T-helper 1 cell treated with Interleukin-12 subunit alpha and Interleukin-12 subunit beta and Interleukin-4 antibody, amounts not matched to agents 30 ng/mL and 1 ng/mL, for 36 hours (primary cell): ENCODE measurements at regions not wholly inside any gene's neighbourhood (a gene's known extent, or its start where the extent isn't known, plus 50 kb on each side); places are given as distances from the start of the nearest gene placed in this dataset.
"Not testable (repeated sequence)": the region's sequence is repeated elsewhere in the genome, so short reads cannot be mapped to it uniquely, and the experiment has no call there.

Experiments
- intact Hi-C: fragments of 100-400 bp; cut with micrococcal nuclease; formaldehyde crosslinking; loops from one replicate; pipeline ENCODE4 v1.15.1; 2024

- intact Hi-C loops = no loop called here
These were observed 147.4 kb downstream of the ABHD5 start for GRCh38 chr3:43838009-43838758.

DNA sequence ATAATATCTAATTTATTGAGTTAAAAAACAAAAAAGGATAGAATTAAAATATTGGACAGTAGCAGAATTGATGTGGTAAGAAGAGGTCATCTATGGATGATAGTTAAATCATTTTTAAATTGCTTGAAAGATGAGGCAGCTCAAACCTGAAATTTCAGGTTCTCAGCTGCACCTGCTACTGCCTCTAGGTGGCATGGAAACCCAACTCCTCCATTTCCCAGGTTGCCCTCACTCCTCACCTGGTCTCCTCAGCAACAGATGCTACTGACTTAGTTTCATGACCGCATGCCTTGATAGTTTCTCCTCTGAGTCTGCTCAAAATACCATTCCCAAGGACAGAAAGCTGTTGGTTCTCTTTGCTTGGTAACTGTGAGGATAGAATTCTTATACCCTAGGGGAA lies 148.1 kb downstream of the ABHD5 start:
- intact Hi-C loops = no loop called here

DNA sequence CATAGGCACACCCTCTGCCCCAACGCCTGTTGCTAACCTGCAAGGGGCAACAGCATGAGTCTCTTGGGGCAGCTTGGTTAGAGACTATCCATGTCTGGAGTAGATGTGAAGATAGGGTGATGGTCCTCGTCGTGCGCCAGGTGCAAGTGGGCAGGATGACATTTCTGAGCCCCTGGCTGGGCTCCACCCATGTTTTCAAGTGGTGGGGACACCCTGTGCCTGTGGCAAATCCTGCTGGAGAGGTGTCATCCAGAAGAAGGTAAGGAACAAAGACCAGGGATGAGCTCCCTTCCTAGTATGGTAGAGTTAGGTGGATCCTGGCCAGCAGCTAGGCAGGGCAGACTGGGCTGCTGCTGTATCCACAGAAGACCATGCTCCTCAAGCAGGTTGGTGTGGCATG lies 152.6 kb downstream of the ABHD5 start:
- intact Hi-C loops = no loop called here

GRCh38 chr3:43844757-43845156 lies 154.0 kb downstream of the ABHD5 start:
- intact Hi-C loops = no loop called here

- intact Hi-C loops = not testable (repeated sequence)
These were observed 154.8 kb downstream of the ABHD5 start for GRCh38 chr3:43845553-43845952.

GRCh38 chr3:43852066-43852465 lies 161.3 kb downstream of the ABHD5 start:
- intact Hi-C loops = no loop called here

DNA sequence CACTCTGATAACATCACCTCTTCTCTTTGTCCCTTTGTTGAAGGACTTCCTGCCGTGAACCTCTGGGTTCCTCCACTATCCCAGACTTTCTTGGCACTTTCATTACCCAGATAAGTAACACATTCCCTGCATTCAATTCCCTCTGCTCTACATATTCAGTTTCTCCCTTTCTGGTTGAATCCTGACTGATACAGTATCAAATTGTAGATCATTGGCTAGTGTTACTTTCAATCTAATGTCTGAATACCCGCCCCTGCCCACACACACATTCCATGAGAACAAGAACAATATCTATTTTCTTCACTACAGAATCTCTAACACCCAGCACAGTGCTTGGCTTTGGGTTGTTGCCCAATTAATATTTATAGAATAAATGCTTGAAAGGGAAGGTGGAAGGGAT lies 163.5 kb downstream of the ABHD5 start:
- intact Hi-C loops = no loop called here

GRCh38 chr3:43854916-43855315 lies 164.2 kb downstream of the ABHD5 start:
- intact Hi-C loops = loop anchor here (1.0 kb wide), 1 partner anchor 343 kb away; no protein-coding TSS in a partner anchor

DNA sequence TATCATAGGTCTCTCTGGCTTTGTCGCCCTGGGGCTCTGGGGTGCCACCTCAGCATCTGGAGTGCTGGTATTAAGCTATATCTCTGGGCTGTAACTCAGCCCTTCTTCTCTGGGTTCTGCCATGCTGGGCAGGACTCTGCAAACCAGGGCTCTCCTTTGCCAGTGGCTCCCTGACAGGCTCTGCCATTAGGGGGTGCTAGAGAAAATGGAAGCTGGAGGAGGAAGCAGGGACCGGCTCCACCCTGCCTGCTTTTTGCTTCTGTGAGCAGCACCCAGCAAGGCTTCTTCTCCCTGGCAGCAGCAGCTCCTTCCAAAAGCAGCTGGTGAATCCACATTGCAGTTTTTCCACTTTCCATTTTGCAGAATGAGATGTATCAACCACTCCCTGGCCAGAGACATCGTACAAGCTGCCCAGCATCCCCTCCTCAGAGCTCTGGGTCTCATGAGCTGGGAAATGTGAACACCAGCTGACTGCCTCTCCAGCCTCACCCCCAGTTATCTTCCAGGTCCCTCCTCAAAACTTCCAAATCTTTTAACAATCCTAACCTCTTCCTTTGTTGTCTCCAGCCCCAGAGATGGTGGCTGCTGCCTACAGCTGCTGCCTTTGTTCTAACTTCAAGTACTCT lies 165.0 kb downstream of the ABHD5 start:
- intact Hi-C loops = loop anchor here (1.0 kb wide), 1 partner anchor 343 kb away; no protein-coding TSS in a partner anchor

DNA sequence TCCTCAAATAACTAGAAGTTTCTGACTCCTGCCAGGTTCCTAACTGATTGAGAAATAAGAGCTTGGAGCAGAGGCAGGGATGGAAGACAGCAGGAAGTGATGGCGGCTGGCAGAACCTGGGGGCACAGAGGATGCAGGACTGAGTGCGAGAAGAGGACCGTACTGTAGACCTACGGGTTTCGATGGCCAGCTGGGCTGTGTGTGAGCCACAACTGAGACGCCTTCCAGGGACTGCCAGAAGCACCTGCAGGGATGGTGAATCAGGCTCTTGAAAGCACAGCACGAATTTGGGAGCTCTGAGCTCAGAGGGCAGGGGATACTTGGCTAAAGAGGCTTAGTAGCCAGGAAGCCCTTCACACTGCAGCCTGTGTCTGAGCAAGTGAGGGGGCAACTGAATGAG lies 165.6 kb downstream of the ABHD5 start:
- intact Hi-C loops = no loop called here

GRCh38 chr3:43856761-43857160 lies 166.0 kb downstream of the ABHD5 start:
- intact Hi-C loops = no loop called here

DNA sequence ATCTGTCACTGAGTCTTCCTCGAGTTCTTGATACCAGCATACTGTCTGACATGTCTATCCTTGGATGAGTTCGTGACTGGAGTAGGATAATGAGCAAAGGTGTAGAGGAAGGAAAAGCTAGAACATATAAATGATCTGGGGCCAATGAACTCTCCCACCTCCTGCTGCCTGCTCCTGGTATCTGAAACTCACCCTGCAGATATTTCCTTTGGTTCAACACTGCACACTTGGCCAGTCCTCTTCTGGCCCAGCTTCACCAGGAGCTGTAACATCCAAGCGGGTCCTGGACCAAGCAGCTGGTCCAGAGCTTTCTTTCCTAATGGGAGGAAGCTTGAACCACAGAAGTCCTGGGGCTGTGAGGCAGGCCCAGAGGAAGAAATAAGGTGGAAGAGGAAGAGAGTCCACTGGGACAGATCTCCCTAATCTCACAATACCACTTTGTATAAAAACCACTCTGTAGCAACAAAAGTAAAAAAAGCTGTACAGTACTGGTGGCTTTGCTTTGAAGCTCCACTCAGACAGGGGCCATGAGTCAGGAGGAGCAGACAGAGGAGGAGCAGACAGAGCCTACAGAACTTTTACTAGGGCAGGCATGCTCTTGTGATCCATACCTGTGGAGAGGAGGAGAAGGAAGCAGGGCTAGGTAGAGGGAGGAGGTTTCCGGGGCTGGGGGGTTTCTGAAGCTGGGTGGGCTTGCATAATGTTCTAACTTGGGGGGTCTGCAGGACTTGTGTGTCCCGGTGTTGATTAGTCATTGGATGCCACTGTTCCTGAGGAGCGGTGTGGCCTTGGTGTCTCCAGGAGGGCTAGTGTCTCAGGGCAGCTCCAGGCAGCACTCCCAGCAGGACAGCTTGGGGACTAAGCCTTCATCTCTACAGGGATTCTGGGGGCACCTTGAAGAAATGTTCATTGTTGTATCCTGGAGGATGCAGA lies 166.9 kb downstream of the ABHD5 start:
- intact Hi-C loops = no loop called here

GRCh38 chr3:43858294-43858701 lies 167.6 kb downstream of the ABHD5 start:
- intact Hi-C loops = no loop called here

GRCh38 chr3:43859766-43860165 lies 169.0 kb downstream of the ABHD5 start:
- intact Hi-C loops = no loop called here

DNA sequence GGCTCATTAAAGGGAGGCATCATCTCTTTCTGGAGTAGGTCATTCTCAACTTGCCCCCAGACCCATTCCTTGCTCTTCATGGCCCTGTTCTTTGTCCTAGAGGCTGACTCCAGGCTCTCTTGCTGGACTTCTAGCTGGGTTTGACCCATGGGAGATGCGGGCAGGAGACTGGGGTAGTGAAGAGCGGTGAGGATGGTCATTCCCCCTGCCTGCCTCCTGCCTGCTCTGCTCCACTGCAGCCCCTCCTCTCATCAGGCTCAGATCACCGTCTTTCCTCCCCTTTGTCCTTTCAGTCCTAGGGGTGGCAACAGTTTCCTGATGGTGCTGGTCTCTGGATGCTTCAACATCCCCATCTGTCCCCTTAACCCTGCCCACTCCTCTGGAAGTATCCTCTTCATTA lies 170.9 kb downstream of the ABHD5 start:
- intact Hi-C loops = no loop called here

DNA sequence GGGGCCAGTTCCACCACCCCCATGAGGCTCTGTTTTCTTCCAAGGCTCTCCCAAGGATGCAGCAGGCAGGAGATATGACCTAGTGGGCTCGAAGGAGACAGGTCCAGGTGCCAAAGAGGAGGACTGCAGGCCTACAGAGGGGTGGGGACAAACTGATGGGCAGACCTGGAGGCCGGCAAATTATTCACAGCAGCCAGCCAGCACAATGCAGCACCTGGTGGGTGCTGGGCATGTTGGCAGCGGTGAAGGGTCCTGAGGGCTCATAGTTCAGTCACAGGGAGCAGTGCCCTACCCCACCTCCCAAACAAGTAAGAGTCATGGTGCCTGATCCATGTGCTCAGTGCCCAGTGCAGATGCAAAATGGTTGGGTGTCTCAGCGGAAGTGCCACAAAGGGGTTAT lies 171.7 kb downstream of the ABHD5 start:
- intact Hi-C loops = no loop called here

DNA sequence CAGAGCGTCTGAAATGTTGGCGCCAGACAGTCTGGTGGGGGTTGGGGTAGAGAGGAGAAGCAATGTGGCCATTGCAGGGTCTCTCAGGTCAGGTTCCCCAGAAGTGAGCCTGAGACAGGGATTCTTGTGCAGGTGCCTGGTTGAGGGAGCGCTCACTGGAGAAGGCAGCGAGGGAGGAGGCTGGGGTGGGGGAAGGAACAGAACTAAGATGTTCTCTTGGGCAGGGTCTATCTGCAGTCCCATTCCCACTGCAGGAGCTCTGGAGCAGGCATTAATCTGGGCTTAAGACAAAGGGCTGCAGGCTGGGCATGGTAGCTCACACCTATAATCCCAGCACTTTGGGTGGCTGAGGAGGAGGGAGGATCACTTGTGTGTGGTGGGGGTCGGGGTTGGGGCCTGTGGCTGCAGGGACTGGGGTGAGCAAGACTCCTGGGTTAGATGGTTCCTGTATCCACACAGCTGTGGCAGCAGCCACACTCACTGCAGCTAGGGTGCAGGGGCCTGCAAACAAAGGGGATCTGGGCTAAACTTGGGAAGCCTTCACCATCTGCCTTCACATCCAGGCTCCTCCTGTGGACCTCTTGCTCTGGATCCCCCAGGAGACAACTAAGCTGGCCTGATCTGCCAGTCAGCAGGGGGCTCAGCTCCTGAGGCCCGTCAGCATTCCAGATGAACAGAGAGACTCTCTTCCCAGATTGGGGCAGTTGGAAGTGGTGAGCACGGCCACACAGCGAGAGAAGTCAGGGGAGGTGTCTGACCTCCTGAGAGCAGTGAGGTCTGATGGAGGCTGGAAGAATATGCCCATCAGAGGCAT lies 172.5 kb downstream of the ABHD5 start:
- intact Hi-C loops = no loop called here

DNA sequence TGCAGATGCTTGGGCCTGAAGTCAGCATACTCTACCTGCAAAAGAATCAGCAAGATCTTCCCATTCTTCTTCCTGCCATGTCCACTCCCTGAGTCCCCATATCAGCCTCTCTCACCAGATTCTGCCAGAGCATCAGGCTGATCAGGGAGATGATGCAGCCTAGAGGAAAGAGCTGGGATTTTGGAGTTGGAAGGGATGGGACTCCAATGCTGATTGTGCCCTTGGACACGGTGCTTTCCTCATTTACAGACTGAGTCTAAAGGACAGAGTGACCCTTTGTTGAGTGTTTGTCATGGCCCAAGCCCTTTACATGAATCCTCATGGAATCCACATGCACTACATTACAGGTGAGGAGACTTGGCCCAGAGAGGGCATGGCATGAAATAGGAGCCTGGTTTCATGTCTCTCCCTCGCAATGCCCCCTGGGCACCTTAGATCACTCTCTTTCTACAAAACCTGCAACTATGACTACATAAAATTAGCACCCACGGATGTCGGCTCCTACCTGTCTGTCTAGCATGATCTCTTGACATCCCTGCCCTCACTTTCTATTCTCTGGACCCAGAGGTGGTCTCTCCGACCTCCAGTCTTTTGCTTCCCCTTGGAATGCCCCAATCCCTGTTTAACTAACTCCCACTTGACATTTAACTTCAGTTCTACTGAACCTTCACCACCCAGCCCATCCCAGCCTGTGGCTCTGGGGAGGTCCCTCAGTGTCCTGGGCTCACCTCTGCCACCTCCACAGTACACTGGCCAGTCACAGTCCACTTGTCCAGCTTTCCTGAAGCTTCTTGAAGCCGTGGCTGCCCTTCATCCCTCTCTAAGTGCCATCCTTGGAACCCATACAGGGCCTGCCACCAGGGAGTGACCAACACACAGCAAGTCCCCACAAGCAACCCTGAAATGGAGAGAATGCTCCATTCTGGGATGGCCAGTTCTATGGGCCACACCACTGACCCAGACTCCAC lies 173.5 kb downstream of the ABHD5 start:
- intact Hi-C loops = no loop called here

- intact Hi-C loops = no loop called here
These were observed 174.6 kb downstream of the ABHD5 start for GRCh38 chr3:43865351-43865750.
